ENCODE measurements at regions not wholly inside any gene's neighbourhood (a gene's known extent, or its start where the extent isn't known, plus 50 kb on each side); places are given as distances from the start of the nearest gene placed in this dataset.

- no peak for DNase-seq (ENCODE audit: low spot score)
- TF ChIP-seq, protein P1, sequence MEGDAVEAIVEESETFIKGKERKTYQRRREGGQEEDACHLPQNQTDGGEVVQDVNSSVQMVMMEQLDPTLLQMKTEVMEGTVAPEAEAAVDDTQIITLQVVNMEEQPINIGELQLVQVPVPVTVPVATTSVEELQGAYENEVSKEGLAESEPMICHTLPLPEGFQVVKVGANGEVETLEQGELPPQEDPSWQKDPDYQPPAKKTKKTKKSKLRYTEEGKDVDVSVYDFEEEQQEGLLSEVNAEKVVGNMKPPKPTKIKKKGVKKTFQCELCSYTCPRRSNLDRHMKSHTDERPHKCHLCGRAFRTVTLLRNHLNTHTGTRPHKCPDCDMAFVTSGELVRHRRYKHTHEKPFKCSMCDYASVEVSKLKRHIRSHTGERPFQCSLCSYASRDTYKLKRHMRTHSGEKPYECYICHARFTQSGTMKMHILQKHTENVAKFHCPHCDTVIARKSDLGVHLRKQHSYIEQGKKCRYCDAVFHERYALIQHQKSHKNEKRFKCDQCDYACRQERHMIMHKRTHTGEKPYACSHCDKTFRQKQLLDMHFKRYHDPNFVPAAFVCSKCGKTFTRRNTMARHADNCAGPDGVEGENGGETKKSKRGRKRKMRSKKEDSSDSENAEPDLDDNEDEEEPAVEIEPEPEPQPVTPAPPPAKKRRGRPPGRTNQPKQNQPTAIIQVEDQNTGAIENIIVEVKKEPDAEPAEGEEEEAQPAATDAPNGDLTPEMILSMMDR (IDR thresholded peaks at IDR 0.05): no peak
- H3K27ac ChIP-seq: no peak overlapping the region
- H3K4me3 ChIP-seq: no peak overlapping the region
Observed at GRCh38 chr5:39829441-39829840, 404.7 kb upstream of the DAB2 start.

- Histone ChIP-seq H3K4me3 (no peak overlapping the region), H3K27ac (no peak overlapping the region)
- no peak for DNase-seq (ENCODE audit: low spot score)
- TF ChIP-seq, protein P1 (IDR thresholded peaks at IDR 0.05): no peak
Observed at GRCh38 chr5:39826051-39826450, 401.3 kb upstream of the DAB2 start.

GRCh38 chr5:39825301-39825700, 400.5 kb upstream of the DAB2 start:
- no peak overlapping the region for H3K4me3 ChIP-seq
- H3K27ac ChIP-seq: no peak overlapping the region
- TF ChIP-seq, protein P1 (IDR thresholded peaks at IDR 0.05): no peak
- DNase-seq (ENCODE audit: low spot score): no peak

- Histone ChIP-seq H3K27ac (no peak overlapping the region), H3K4me3 (no peak overlapping the region)
- no peak for DNase-seq (ENCODE audit: low spot score)
- TF ChIP-seq, protein P1 (IDR thresholded peaks at IDR 0.05): no peak
Observed at GRCh38 chr5:39822020-39822419, 397.2 kb upstream of the DAB2 start.

DNA sequence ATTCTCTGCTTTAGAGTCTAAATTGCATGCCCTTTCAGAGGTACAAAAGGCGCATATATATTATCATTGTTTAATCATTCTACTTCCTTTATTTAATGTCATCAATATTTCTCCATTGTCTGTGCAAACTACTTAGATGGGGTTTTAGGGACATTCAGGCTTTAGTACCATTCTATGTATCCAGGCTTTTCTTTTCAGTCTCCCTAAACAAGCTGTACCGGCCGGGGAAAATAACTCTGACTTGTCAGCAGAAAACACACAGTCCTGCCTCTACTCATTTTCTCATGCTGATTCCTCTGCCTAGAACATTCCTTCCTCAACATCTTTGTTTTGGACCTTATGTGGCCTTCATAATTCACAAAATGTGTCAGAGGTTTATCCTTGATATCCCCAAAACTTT, 392.1 kb upstream of the DAB2 start:
- no peak overlapping the region for H3K27ac ChIP-seq
- DNase-seq (ENCODE audit: low spot score): no peak
- H3K4me3 ChIP-seq: no peak overlapping the region
- TF ChIP-seq, protein P1 (IDR thresholded peaks at IDR 0.05): no peak

DNA sequence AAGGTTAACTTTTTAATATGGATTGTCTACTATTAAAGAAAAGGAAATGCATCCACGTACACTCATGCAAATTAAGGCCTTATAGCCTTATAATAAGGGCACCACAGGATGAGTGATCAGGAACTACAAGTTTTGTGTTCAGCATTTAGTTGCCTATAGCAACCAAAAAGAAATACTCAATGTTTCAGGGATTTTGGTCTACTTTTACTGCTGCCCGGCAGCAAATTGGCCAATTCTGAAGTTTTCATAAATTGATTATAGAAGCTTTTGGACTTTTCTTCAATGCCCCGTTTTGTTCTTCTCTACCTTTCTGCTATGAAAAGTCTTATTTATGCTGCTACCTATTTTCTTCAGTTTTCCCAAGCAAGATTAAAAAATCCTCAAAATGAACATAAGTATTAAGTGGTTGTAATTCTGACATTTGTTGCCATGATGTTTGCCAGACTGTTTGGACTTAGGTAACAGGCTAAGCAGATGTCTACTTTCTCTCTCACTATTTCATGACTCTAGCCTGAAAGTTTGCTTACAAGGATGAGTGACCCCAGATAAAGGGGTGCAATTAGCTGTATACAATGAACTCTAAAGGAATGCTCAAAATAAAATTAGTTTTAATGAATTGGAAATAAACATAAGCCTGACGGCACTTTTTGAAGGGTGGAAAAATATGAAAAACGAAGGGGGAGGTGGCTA, 391.5 kb upstream of the DAB2 start:
- H3K27ac ChIP-seq: no peak overlapping the region
- TF ChIP-seq, protein P1 (IDR thresholded peaks at IDR 0.05): no peak
- no peak overlapping the region for H3K4me3 ChIP-seq
- no peak for DNase-seq (ENCODE audit: low spot score)

DNA sequence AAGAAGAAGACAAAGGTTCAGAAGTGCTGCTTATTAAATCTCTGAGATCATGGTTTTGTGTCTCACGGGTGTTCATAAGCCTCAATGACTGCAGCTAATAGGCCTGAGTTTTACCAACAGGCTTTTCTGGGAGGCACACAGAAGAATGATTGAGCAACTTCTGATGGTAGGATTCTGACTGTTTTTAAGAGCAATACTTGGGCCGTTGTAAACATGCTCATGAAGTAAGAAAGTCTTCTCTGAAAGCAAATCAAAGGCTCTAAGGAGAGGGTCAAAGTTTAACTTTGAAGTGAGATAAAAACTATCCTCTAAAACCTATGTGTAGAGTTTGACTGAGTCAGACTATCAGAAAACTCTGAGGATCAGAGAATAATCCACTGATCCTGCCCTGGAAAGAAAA, 390.9 kb upstream of the DAB2 start:
- H3K27ac ChIP-seq: no peak overlapping the region

More for the DNA sequence above, 390.9 kb upstream of the DAB2 start:
- TF ChIP-seq, protein P1 (IDR thresholded peaks at IDR 0.05): no peak
- H3K4me3 ChIP-seq: no peak overlapping the region
- DNase-seq (ENCODE audit: low spot score): no peak

Measured in coronary artery (tissue), 2 donors.